Keratinocyte (primary cell): ENCODE measurements at regions not wholly inside any gene's neighbourhood (a gene's known extent, or its start where the extent isn't known, plus 50 kb on each side); places are given as distances from the start of the nearest gene placed in this dataset.

Source experiments
- DNase-seq: peaks from one replicate; pipeline ENCODE4 v3.0.0-alpha.2; 2011; ENCODE audit warnings: low read depth, missing footprints, low spot score
- FAIRE-seq: peaks from 2 replicates; lab custom pipeline; 2011; peaks lifted over from hg19 to GRCh38; lab: Jason Lieb, UNC
- H2AFZ ChIP-seq: 2 replicates; pipeline ENCODE4 v1.6.0; 2012; ENCODE audit warnings: low read length, control low read depth, inconsistent platforms; ENCODE audit not compliant: control insufficient read depth
- H3K27ac ChIP-seq: 2 replicates; pipeline ENCODE4 v1.5.1; 2011; ENCODE audit warnings: low read length; ENCODE audit not compliant: control insufficient read depth, insufficient read depth
- H3K27me3 ChIP-seq: 3 replicates; pipeline ENCODE4 v1.6.0; 2011; ENCODE audit warnings: low read length; ENCODE audit not compliant: control insufficient read depth, insufficient read depth; ENCODE audit errors: extremely low read depth
- H3K36me3 ChIP-seq, 2 experiments: 2 replicates in 1 of 2; 3 replicates in 1 of 2; pipeline ENCODE4 v1.5.1; 2011; ENCODE audit warnings: low read length in 2 of 2, mild to moderate bottlenecking in 1 of 2; ENCODE audit not compliant: control insufficient read depth in 2 of 2, insufficient read depth in 2 of 2; ENCODE audit errors: extremely low read depth in 1 of 2
- H3K4me1 ChIP-seq: 3 replicates; pipeline ENCODE4 v1.5.1; 2011; ENCODE audit warnings: low read length; ENCODE audit not compliant: control insufficient read depth, insufficient read depth; ENCODE audit errors: extremely low read depth
- H3K4me2 ChIP-seq: 3 replicates; pipeline ENCODE4 v1.6.0; 2011; ENCODE audit warnings: low read depth, low read length; ENCODE audit not compliant: control insufficient read depth, insufficient read depth; ENCODE audit errors: extremely low read depth
- H3K4me3 ChIP-seq, 3 experiments: fragments of 200-600 bp in 1 of 3; sonication (generic) in 1 of 3; 2 replicates in 2 of 3; 3 replicates in 1 of 3; pipeline ENCODE4 v1.5.1; 2011 to 2016; ENCODE audit warnings: low read length in 3 of 3, mild to moderate bottlenecking in 3 of 3, control low read depth in 2 of 3, inconsistent platforms in 1 of 3, low read depth in 1 of 3, mixed read lengths in 1 of 3, mixed run types in 1 of 3, moderate library complexity in 1 of 3; ENCODE audit not compliant: control insufficient read depth in 2 of 3, insufficient read depth in 2 of 3; ENCODE audit errors: extremely low read depth in 1 of 3
- H3K79me2 ChIP-seq: 2 replicates; pipeline ENCODE4 v1.6.0; 2012; ENCODE audit warnings: low read length; ENCODE audit not compliant: control insufficient read depth, insufficient read depth
- H3K9ac ChIP-seq: 3 replicates; pipeline ENCODE4 v1.6.0; 2011; ENCODE audit warnings: low read length; ENCODE audit not compliant: control insufficient read depth, insufficient read depth; ENCODE audit errors: extremely low read depth
- H3K9me1 ChIP-seq: 3 replicates; pipeline ENCODE4 v1.6.0; 2011; ENCODE audit warnings: low read length; ENCODE audit not compliant: control insufficient read depth, insufficient read depth; ENCODE audit errors: extremely low read depth
- H3K9me3 ChIP-seq: 2 replicates; pipeline ENCODE4 v1.5.1; 2012; ENCODE audit warnings: low read depth, low read length; ENCODE audit not compliant: control insufficient read depth
- H4K20me1 ChIP-seq: 3 replicates; pipeline ENCODE4 v1.6.0; 2011; ENCODE audit warnings: low read length; ENCODE audit not compliant: control insufficient read depth, insufficient read depth; ENCODE audit errors: extremely low read depth
- CTCF ChIP-seq, 3 experiments: IDR thresholded peaks in 1 of 3; conservative IDR thresholded peaks in 1 of 3; optimal IDR thresholded peaks in 1 of 3; 2 replicates in 2 of 3; 3 replicates in 1 of 3; pipeline versions ENCODE3 to v1.5.1; 2011; ENCODE audit warnings: low read length in 3 of 3, mild to moderate bottlenecking in 3 of 3, moderate library complexity in 2 of 3, control low read depth in 1 of 3, inconsistent platforms in 1 of 3; ENCODE audit not compliant: insufficient read depth in 2 of 3; ENCODE audit errors: extremely low read depth in 1 of 3
- EZH2 ChIP-seq: IDR thresholded peaks from one replicate; pipeline ENCODE4 v1.6.1; 2012; ENCODE audit warnings: inconsistent platforms, mild to moderate bottlenecking, low read length, moderate library complexity
- dilution Hi-C: fragments of 300-500 bp; cut with MboI; formaldehyde crosslinking; loops from one replicate; pipeline ENCODE4 v1.7.0; 2020; ENCODE audit warnings: low sequenced_read_pairs; ENCODE audit not compliant: extremely low pct_ligation_motif_present

GRCh38 chr19:28862238-28862637, 350.7 kb downstream of the UQCRFS1 start:
- no peaks in the 10 kb centered on the region for H3K36me3 ChIP-seq
- TF ChIP-seq CTCF (optimal IDR thresholded peaks at IDR 0.05 in 1 of 3, IDR thresholded peaks at IDR 0.05 in 1 of 3, conservative IDR thresholded peaks at IDR 0.05 in 1 of 3; ENCODE audit: extremely low read depth in 1 of 3, insufficient read depth in 2 of 3, low read length in 3 of 3) = no peak
- TF ChIP-seq EZH2 = no peak
- H3K27ac ChIP-seq = no peak overlapping the region
- no peak overlapping the region for H2AFZ ChIP-seq
- no peaks in the 10 kb centered on the region for H3K9me1 ChIP-seq
- H3K4me3 ChIP-seq = no peak overlapping the region
- FAIRE-seq = no peak
- no peak for DNase-seq
- H3K4me1 ChIP-seq = no peaks in the 10 kb centered on the region
- no peaks in the 10 kb centered on the region for H3K27me3 ChIP-seq
- peaks cover 5% of the 10 kb centered on the region for H3K9me3 ChIP-seq
- dilution Hi-C loops = no loop called here
- H3K9ac ChIP-seq = no peak overlapping the region
- H4K20me1 ChIP-seq = no peaks in the 10 kb centered on the region
- H3K4me2 ChIP-seq = no peak overlapping the region
- no peaks in the 10 kb centered on the region for H3K79me2 ChIP-seq

- DNase-seq (no peak), FAIRE-seq (no peak)
- Histone ChIP-seq H3K4me1 (no peaks in the 10 kb centered on the region), H3K9me1 (no peaks in the 10 kb centered on the region), H3K27me3 (no peaks in the 10 kb centered on the region), H3K36me3 (no peaks in the 10 kb centered on the region), H2AFZ (no peak overlapping the region), H3K9ac (no peak overlapping the region), H4K20me1 (no peaks in the 10 kb centered on the region), H3K79me2 (no peaks in the 10 kb centered on the region), H3K4me3 (no peak overlapping the region), H3K4me2 (no peak overlapping the region), H3K27ac (no peak overlapping the region), H3K9me3 (peaks cover 5% of the 10 kb centered on the region)
- dilution Hi-C loops = no loop called here
- TF ChIP-seq EZH2 = no peak
These were observed 353.1 kb downstream of the UQCRFS1 start for GRCh38 chr19:28859811-28860210.

GRCh38 chr19:28858933-28859332, 354.0 kb downstream of the UQCRFS1 start:
- Histone ChIP-seq H3K4me3 (no peak overlapping the region), H3K9me3 (peaks cover 5% of the 10 kb centered on the region), H3K4me2 (no peak overlapping the region), H3K27ac (no peak overlapping the region), H4K20me1 (no peaks in the 10 kb centered on the region), H3K9ac (no peak overlapping the region), H2AFZ (no peak overlapping the region), H3K79me2 (no peaks in the 10 kb centered on the region), H3K36me3 (no peaks in the 10 kb centered on the region), H3K9me1 (no peaks in the 10 kb centered on the region), H3K27me3 (no peaks in the 10 kb centered on the region), H3K4me1 (no peaks in the 10 kb centered on the region)
- DNase-seq (no peak), FAIRE-seq (no peak)
- dilution Hi-C loops = no loop called here
- no peak for TF ChIP-seq EZH2
